A673 (cell line): ENCODE measurements at regions not wholly inside any gene's neighbourhood (a gene's known extent, or its start where the extent isn't known, plus 50 kb on each side); places are given as distances from the start of the nearest gene placed in this dataset.

Experiments used
- EZH2 ChIP-seq: fragments of 200-600 bp; sonication (generic); IDR thresholded peaks from 2 replicates; pipeline ENCODE4 v1.6.1; 2017; ENCODE audit warnings: borderline replicate concordance, low read depth, mild to moderate bottlenecking, mixed read lengths, antibody characterized with exemption, low read length; ENCODE audit not compliant: poor library complexity, severe bottlenecking
- TF ChIP-seq, protein P1 (sequence below): fragments of 300-800, 200-600 bp; sonication (generic); conservative IDR thresholded peaks from 2 replicates; pipeline ENCODE4 v1.5.1; 2017; ENCODE audit warnings: low read depth, mild to moderate bottlenecking, antibody characterized with exemption, low read length, moderate library complexity, mixed read lengths

GRCh38 chr4:26084414-26084813, 170.4 kb downstream of the SMIM20 start:
- TF ChIP-seq, protein P1, sequence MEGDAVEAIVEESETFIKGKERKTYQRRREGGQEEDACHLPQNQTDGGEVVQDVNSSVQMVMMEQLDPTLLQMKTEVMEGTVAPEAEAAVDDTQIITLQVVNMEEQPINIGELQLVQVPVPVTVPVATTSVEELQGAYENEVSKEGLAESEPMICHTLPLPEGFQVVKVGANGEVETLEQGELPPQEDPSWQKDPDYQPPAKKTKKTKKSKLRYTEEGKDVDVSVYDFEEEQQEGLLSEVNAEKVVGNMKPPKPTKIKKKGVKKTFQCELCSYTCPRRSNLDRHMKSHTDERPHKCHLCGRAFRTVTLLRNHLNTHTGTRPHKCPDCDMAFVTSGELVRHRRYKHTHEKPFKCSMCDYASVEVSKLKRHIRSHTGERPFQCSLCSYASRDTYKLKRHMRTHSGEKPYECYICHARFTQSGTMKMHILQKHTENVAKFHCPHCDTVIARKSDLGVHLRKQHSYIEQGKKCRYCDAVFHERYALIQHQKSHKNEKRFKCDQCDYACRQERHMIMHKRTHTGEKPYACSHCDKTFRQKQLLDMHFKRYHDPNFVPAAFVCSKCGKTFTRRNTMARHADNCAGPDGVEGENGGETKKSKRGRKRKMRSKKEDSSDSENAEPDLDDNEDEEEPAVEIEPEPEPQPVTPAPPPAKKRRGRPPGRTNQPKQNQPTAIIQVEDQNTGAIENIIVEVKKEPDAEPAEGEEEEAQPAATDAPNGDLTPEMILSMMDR: no peak
- no peak for TF ChIP-seq EZH2
